GM21526 (cell line): ENCODE measurements at regions not wholly inside any gene's neighbourhood (a gene's known extent, or its start where the extent isn't known, plus 50 kb on each side); places are given as distances from the start of the nearest gene placed in this dataset.

Source experiments
- ATAC-seq: cut with Tn5 transposase; IDR thresholded peaks from one replicate; pipeline ENCODE4 v1.9.1; 2021; ENCODE audit warnings: moderate library complexity; ENCODE audit not compliant: unreplicated experiment, low FRiP score

DNA sequence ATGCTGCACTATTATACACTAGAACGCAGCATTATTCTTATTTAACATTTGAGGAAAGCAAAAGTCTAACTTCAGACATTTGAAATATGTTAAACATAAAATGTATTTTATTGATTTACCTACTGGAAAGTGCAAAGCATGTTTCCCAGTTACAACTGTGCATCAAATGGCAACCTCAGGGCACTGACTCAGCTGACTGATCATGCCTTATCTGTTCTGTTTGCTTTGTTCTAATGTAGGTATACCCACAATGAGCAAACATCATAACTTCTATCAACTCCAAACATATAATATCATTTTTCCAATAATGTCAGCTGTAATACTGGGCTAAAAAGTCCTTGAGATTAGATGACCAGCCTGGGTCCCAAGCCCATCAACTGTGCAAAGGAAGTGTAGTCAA lies 431.0 kb downstream of the FOXG1 start:
- ATAC-seq: no peak

DNA sequence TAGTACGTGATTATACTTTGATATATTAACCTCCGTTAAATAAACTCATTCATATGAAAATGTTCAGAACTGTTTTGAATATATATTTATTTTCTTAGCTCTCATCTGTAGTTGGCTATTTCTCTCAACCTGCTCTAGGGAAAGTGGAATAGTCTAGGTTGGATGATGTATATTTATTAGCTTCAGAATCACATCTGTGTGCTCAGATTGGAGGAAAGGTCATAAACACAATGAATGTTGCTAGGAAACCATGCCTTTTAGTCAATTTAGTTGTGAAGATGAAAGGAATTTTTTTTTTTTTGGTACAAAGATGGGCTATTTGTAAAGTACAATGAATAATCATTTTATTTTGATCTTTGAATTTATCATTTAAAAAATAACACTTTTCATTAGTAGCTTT lies 439.1 kb downstream of the FOXG1 start:
- ATAC-seq: no peak

DNA sequence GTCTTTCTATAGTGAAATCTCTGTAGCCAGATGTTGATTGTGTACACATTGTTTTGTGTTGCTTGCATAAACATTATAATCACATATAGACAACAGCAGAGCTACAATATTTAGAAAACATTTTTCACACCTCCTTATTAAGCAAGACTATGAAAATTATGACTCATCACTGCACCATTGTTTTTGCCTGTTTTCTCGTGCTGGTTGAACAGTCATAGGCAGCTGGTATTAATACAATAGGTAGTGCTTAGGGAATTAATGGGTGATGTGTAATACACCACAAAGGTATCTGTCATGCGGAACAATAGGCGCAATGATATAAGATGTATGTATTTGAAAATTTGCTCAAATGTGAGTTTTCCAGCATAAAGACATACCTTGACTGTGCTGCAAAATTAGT lies 449.3 kb downstream of the FOXG1 start:
- ATAC-seq: no peak

DNA sequence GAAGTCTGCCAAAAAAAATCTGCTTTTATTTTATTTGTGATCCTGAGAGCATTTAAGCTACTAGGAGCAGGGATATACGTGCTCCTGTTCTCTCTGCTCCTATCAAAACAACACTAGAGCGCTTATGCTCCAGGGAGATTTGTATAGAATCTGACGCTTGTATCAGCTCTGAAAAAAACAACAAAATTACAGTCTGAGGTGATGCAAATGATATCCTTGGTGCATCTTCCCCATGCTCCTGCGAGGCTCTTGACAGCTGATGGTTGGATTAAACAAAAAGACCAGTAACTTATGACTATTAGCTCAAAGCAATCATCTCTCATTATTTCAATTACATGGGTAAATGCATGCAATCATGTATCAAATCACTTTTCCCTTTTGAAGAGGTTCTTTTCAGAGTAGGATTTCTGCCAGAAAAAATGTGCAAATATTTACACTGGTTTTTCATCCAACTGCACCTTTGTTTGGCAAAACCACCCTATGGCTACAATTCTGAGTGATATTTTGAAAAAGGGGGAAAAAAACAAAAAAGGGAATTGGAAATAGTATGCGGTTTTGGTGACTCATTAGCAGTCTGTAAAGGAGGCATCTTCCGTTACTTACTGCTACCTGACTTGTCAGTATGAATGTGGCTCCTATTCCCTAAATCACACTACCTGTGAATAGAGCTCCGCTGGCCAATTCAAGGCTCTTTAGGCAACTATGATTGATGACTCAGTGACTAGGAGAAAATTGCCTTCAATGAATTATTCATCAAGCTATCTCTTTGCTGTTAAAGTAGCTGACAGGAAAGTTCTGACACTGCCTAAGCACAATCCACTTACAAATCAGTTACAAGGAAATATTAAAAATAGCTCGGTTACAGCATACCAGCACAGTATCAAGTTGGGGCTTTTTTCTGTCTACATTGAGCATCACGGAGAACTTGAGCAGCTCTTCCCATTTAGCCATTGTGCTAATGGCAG lies 450.0 kb downstream of the FOXG1 start:
- no peak for ATAC-seq

DNA sequence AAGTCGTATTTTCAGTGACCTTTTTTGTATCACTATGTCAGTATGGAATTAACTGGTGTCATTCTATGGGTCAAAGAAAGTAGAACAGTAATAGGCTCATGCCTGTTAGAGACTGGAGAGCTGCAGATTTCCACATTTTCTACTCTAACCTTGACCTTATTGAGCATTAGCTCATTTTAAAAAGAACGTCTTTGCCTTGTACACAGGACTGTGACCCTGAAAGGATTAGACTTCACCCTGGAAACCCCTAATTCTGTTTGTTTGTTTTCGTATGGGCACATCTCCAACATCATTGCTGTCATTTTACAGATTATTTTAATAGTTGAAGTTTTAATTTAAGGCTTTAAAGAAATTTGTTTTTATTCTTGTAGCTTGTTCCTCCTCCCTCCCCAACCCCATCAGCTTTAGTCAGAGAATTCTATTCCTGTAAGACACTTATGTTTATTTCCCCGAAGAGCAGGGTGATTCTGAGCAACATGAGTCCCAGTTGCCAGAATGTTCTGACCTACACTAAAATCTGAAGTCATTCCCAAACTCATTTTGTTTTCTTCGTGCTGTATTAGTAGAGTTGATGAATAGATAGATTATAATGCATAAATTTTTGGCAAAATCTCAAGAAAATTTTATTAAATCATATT lies 451.3 kb downstream of the FOXG1 start:
- no peak for ATAC-seq

DNA sequence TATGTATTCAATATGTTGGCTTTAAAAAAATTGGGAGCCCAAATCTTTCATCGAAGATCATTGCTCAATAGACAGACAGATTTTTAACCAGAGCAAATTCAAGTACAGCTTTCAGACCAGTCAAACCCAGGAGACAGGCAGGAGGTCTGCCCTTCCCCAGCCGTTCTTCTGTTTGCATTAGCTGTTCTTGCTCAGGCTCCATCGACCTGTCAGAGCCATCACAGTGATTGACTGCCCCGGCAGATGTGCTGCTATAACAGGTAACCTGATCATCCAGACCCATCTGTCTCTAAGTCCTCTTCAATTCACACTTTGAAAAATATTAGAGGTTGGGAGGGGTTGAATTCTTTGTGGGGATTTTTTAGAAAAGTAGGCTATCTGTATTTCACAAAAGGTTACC lies 453.5 kb downstream of the FOXG1 start:
- ATAC-seq: no peak

DNA sequence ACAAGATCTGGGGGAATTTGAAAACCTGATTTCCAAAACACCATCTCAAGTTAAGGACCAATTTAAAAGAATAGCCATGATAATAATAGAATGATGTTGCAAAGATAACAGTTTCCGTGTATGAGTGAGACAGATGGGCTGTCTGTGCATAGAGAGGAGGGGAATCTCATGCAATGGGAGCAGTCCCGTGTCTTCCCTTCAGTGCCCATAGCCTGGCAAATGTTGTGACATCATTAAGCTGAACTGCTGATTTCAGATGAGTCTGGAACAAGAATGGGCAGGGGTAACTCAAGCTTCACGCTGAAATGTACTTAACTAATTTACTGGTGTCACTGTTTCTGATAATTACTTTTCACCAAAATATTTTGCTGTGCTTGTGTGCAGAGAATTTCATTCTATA lies 454.0 kb downstream of the FOXG1 start:
- ATAC-seq: no peak

DNA sequence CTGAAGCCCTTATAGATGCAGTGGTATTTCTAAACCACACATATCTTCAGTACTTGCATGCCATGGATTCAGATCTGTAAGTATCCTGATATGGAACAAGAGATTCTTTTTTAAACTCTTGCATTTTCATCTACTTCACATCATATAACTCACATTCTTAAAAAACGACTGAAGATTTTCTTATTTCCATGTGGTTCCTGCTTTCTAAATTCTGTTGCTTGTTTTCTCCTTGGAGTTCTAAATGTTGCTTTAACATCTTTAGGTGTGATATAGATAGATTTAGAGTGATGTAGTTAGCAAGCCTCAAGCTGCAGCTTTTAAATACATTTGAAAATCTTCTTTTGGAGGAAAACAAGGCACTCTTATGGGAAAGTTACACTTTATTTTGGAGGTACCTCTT lies 455.4 kb downstream of the FOXG1 start:
- no peak for ATAC-seq

DNA sequence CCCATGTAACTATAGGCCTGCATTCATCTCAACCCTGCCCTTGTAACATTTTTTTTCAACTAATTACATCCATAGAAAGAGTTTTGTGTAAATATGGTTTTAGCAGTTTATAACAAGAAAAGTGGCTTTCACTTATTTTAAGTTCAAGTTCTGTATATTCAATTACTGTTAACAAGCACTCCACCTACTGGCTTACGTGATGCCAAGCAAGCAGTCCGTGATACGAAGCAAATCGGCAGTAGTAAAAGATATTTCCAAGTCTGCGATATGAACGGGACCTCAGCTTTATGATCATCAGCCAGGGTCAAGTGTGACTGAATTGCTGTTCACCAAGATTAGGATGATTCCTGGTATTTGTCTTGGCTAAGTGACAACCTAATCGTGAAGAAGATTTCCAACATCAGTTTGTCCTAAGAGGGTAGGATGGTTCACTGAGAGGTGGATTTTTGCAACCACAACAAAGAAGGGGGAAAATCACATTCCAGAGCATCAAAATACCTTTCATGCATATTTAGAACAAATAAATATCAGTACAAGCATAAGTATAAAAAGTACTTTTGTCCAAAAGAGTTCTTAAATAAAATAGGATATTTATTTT lies 456.2 kb downstream of the FOXG1 start:
- no peak for ATAC-seq

DNA sequence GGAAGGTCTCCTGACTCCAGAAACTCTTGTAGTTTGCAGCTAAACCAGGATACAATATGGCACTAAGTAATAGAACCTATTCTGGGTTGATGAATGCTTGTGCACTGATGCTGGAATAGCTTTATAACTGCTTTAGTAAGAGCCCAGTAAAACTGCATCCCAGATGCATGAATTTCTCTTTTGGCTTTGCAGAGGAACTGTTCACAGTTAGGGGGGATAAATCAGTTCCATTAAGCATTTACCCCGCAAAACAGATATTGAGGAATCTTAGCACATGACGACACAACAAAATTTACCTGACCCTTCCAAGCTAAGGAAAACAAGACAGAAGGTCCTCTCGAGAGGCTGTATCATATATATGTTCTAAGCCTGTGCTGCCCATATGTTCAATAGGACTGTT lies 457.4 kb downstream of the FOXG1 start:
- ATAC-seq: no peak

DNA sequence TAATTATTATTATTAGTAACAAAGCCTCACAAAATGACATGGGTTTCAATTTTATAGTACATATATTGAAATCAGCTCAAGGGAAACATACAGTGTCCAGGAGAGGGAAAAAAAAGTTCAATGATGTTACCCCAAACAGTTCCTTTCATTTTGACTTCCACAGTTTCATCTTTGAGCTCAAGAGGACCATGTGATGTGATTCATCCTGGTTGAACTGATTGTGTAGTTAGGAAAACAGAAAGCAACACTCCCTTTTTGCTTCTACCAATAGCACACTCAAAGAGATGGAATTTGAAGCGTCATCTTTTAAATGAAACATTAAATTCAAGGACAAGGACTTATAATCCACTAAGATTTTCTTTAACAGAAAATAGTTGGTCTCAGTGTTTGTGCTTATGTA lies 461.0 kb downstream of the FOXG1 start:
- no peak for ATAC-seq

DNA sequence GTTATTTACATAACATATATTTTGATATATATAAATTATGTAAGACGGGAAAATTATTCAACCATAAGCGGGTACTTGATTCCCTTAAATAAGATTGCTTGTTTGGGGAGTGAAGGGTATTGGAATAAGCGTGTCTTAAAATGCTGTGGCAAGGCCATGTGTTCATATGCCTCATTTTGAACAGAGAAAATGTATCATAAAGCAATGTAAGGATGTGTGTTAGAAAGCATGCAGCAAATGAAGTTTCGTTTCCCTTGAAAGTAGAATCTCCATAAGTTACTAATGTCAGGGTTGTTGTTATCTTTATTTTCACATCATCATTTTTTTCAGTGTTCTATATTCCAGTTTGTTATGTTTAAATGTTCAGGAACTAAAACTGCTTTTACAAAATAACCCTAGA lies 465.6 kb downstream of the FOXG1 start:
- no peak for ATAC-seq

DNA sequence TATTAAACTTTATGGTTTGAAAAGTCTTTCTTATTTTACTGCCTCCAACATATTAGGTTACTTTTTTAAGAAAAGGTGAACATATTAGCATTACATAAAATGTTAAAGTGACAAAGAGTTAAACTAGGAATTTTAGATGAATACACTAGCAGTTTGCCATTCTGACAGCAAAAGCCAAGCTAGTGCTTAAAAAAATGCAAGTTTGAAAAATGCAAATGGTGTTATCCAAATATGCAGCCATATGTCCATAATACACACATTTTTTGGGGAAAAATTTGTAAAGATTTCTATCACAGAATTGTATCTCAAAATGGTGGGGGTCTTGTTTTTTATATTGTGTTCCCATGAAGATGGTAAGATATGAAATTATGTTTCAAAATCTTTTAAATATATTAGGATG lies 466.1 kb downstream of the FOXG1 start:
- no peak for ATAC-seq

DNA sequence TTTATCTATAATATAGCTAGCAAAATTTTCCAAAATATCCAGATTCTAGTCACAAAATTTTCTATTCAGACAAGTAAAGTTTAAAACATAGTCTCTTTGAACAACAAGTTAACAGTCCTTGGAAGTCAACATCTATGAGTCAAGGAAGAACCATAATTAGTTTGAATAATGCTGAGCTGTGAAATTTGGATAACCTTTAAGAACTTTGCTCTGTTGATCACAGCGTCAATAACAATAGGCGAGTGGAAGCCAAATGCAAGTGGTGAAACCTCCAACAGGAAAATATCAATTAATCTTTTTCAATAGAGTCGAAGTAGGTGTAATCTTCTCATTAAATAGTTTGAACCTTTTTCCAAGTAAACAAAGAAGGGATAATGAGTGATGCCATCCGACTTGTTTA lies 466.6 kb downstream of the FOXG1 start:
- no peak for ATAC-seq

DNA sequence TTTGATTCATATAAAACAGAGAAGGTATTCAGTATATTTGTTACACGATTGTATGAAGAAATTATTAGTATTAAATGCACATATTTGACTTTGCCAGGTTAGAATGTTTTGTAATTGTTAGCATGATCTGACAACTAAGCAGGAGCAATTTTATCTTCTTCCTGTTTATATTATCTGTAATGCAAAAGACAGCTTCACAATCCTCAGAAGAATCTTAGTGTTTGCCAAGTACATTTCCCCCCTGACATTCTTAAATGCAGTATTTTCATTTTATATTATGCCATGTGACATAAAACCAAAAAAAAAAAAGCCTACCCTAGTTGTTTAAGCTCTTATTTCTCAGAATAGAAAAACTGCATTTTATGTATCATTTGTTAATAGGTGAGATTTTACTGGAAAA lies 469.4 kb downstream of the FOXG1 start:
- no peak for ATAC-seq

DNA sequence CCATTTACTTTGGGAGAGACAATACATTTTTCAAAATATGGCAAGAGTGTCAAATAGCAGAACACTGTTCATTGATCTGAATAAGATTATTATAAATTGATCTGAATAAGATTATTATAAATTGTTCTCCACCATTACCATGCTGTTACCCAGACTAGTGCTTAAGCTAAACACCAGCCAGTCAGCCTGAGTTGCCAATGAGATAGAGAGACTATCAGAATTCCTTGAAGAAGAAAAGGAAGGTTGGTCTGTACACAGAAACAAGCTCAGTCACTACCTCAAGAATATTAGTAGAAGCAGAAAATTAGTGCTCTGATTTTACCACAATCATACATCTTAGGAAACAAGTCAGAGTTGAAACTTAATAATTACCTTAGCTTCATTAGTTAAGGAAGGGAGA lies 469.8 kb downstream of the FOXG1 start:
- ATAC-seq: no peak

DNA sequence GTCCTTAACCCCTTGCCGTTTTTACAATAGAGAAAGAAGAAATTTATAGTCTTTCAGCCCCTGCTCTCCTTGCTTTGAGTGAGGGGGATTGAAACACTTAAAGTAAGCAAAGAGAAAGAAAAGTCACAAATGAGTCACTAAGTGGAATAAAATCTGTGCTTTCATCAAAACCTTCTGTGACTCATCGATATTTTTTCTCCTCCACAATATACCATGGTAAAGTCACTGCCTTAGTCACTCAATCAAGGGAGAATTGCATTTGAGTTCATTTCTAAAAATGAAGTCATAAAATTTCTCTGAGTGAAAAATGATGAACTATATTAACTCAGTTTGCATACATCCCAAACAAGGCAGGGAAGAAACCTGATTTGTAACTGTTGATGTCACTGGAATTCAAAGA lies 470.3 kb downstream of the FOXG1 start:
- no peak for ATAC-seq

DNA sequence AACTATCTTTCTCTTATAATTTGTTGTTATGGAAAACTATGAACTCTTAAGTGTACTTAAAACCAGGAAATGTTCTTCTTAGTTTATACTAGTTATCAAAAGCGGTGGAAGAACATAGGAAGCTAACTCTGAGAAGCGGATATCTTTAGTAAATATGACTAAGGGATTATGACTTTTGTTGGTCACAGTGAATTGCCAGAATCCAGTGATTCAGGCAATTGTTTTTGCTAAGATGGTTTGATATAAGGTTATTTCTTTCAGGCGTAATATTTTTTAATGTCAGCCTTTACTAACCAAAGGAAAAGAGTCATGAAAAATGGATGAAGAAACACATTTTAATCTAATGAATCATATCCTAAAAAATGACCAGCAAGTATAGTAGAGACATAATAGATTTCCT lies 473.5 kb downstream of the FOXG1 start:
- no peak for ATAC-seq

DNA sequence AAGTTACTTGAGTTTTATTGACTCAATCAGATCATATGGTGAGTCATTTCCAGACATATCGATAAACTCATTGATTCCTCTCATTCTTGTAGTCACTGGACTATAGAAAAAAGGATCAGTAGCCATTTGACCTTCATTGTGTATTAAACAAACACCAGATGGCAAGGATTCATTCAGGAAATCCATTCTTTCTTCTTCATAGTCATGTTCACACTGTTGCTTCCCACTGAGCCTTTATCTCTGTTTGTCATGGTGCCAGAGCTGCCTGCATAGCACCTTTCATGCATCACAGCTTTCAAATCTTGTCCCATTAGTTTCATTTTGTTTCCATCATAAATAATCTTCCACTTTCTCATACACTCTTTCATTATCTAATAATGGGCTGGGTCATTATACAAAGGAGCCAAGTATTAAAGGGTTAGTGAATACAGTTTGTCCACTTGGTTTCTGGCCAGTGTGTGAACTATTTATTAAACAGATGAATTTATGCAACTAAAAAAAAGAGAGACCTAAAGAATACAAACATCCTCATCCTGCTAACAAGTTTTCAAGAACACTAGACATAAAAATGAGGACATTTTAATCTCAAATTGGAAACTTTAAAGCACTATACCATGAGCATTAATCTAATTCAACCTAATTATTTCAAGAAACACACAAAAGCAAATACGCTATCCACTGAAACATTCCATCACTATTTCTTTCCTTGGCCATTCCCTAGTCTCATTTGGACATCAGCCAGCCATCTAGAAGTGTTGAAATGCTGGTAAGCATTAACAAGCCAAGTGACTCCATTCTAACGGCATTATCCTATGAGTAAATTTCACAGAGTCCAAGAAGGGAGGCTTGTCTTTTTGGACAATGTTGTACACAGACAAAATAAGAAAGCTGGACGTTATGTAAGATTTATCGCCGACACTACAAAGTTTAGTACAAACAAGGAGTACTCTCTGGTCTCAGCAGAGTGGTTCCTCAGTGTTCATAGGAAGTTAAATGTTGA lies 476.5 kb downstream of the FOXG1 start:
- ATAC-seq: no peak

DNA sequence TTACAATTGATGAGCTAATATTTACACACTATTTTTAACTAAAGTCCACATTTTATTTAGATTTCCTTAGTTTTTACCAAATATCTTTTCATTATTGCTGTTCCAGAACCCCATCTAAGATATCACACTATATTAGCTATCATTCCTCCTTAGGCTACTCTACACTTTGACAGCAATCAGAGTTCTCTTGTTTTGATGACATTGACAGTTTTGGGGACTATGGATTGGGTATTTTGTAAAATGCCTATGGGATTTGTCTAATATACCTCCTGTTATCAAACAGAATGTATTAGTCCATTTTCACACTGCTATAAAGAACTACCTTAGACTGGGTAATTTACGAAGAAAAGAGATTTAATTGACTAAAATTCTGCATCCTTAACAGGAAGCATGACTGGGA lies 489.1 kb downstream of the FOXG1 start:
- ATAC-seq: no peak

DNA sequence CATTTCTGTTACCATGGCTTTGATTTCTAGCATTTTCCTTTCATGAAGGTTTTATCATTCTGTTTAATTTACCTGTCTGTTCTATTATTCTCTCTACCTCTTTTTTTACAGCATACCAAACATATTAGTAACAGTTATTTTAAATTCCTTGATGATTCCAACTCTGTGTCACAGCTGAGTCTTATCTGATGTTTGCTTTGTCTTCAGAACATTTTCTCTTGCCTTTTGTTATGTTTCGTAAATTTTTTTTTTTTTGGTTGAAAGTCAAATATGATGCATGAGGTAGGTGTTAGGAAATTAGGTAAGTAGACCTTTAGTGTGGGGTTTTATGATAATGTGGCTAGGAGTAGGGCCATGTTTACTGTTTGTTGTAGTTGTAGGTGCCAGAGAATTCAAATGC lies 496.4 kb downstream of the FOXG1 start:
- ATAC-seq: no peak
